ENCODE measurements at regions not wholly inside any gene's neighbourhood (a gene's known extent, or its start where the extent isn't known, plus 50 kb on each side); places are given as distances from the start of the nearest gene placed in this dataset.

GRCh38 chr1:17920881-17921640 lies 165.9 kb downstream of the ACTL8 start:
- Histone ChIP-seq H3K23ac (ENCODE audit: low read depth, low read length, poor library complexity) (no peak overlapping the region), H2BK5ac (ENCODE audit: low read length) (no peak overlapping the region), H4K91ac (ENCODE audit: low read depth, low read length, poor library complexity) (no peak overlapping the region), H2BK15ac (ENCODE audit: low read length) (no peak overlapping the region), H2BK120ac (ENCODE audit: low read depth, low read length) (no peak overlapping the region), H2AK5ac (ENCODE audit: low read depth, low read length) (no peak overlapping the region), H3K9ac (ENCODE audit: low read depth, low read length, poor library complexity) (no peak overlapping the region), H3K4me3 (ENCODE audit: low read length in 2 of 2) (no peak overlapping the region), H3K27ac (replicated peaks; ENCODE audit: low read length) (no peak overlapping the region), H3K4me2 (ENCODE audit: insufficient read depth, low read length, poor library complexity, severe bottlenecking) (no peak overlapping the region), H2BK12ac (ENCODE audit: low read length) (no peak overlapping the region), H3K79me1 (ENCODE audit: low read depth, low read length) (no peaks in the 10 kb centered on the region), H2AFZ (ENCODE audit: low read length) (no peak overlapping the region), H3K18ac (ENCODE audit: low read length) (no peak overlapping the region), H3K36me3 (replicated peaks in 1 of 2; ENCODE audit: control insufficient read depth in 2 of 2, insufficient read depth in 2 of 2, low read length in 2 of 2) (no peaks in the 10 kb centered on the region), H4K8ac (ENCODE audit: low read depth, low read length) (no peak overlapping the region), H3K9me3 (replicated peaks in 1 of 2; ENCODE audit: control insufficient read depth in 2 of 2, insufficient read depth in 1 of 2, low read depth in 1 of 2, low read length in 2 of 2) (no peaks in the 10 kb centered on the region), H3K4ac (ENCODE audit: low read length) (no peak overlapping the region), H3K27me3 (ENCODE audit: control insufficient read depth in 3 of 3, insufficient read depth in 3 of 3, low read depth in 1 of 3, low read length in 3 of 3) (peaks cover 0 to 2% (median 0%) of the 10 kb centered on the region in 3 experiments), H3K4me1 (ENCODE audit: control insufficient read depth in 2 of 2, insufficient read depth in 1 of 2, low read depth in 1 of 2, low read length in 2 of 2) (no peaks in the 10 kb centered on the region), H3K14ac (ENCODE audit: low read length) (no peak overlapping the region)
- no CpG with 5 or more reads among the region's 9 CpGs for WGBS, 2 donors (ENCODE audit: extremely low coverage in 2 of 2, insufficient read length in 2 of 2, insufficient replicate concordance in 1 of 2)
- no peak for DNase-seq (ENCODE audit: low spot score)

DNA sequence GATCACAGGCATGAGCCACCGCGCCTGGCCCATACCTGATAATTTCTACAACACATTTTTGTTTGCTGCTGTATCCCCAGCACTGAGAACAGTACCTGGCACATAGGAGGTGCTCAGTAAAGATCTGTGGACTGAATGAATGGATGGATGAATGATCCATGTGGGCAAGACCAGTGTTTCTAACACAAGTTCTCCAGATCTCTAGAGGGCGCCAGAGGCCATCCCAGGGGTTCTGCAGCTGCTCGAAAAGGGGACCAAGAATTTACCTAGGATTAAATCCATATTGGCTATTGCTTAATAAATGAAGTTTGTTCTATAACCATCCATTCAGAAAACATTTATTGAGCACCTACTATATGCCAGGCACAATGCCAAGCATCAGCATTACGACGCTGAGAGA lies 167.7 kb downstream of the ACTL8 start:
- Histone ChIP-seq H3K9me3 (replicated peaks in 1 of 2; ENCODE audit: control insufficient read depth in 2 of 2, insufficient read depth in 1 of 2, low read depth in 1 of 2, low read length in 2 of 2) (no peaks in the 10 kb centered on the region), H2AK5ac (ENCODE audit: low read depth, low read length) (no peak overlapping the region), H3K4ac (ENCODE audit: low read length) (no peak overlapping the region), H3K18ac (ENCODE audit: low read length) (no peak overlapping the region), H2BK15ac (ENCODE audit: low read length) (no peak overlapping the region), H3K4me2 (ENCODE audit: insufficient read depth, low read length, poor library complexity, severe bottlenecking) (no peak overlapping the region), H3K4me3 (ENCODE audit: low read length in 2 of 2) (no peak overlapping the region), H3K79me1 (ENCODE audit: low read depth, low read length) (no peaks in the 10 kb centered on the region), H3K36me3 (replicated peaks in 1 of 2; ENCODE audit: control insufficient read depth in 2 of 2, insufficient read depth in 2 of 2, low read length in 2 of 2) (no peaks in the 10 kb centered on the region), H3K23ac (ENCODE audit: low read depth, low read length, poor library complexity) (no peak overlapping the region), H2AFZ (ENCODE audit: low read length) (no peak overlapping the region), H3K27me3 (ENCODE audit: control insufficient read depth in 3 of 3, insufficient read depth in 3 of 3, low read depth in 1 of 3, low read length in 3 of 3) (no peaks in the 10 kb centered on the region), H2BK120ac (ENCODE audit: low read depth, low read length) (no peak overlapping the region), H4K91ac (ENCODE audit: low read depth, low read length, poor library complexity) (no peak overlapping the region), H4K8ac (ENCODE audit: low read depth, low read length) (no peak overlapping the region), H3K9ac (ENCODE audit: low read depth, low read length, poor library complexity) (no peak overlapping the region), H2BK12ac (ENCODE audit: low read length) (no peak overlapping the region), H3K4me1 (ENCODE audit: control insufficient read depth in 2 of 2, insufficient read depth in 1 of 2, low read depth in 1 of 2, low read length in 2 of 2) (no peaks in the 10 kb centered on the region), H3K27ac (replicated peaks; ENCODE audit: low read length) (no peak overlapping the region), H3K14ac (ENCODE audit: low read length) (no peak overlapping the region), H2BK5ac (ENCODE audit: low read length) (no peak overlapping the region)
- DNase-seq (ENCODE audit: low spot score): peak; percentile 57
- WGBS, 2 donors (ENCODE audit: extremely low coverage in 2 of 2, insufficient read length in 2 of 2, insufficient replicate concordance in 1 of 2): no CpG with 5 or more reads among the region's 6 CpGs

- H2BK120ac ChIP-seq (ENCODE audit: low read depth, low read length): no peak overlapping the region
- no peak overlapping the region for H3K23ac ChIP-seq (ENCODE audit: low read depth, low read length, poor library complexity)
- no peak overlapping the region for H2BK12ac ChIP-seq (ENCODE audit: low read length)
- H3K79me1 ChIP-seq (ENCODE audit: low read depth, low read length): no peaks in the 10 kb centered on the region
- no peak overlapping the region for H4K8ac ChIP-seq (ENCODE audit: low read depth, low read length)
- H3K9me3 ChIP-seq (replicated peaks in 1 of 2; ENCODE audit: control insufficient read depth in 2 of 2, insufficient read depth in 1 of 2, low read depth in 1 of 2, low read length in 2 of 2): no peaks in the 10 kb centered on the region
- no peak overlapping the region for H3K4me2 ChIP-seq (ENCODE audit: insufficient read depth, low read length, poor library complexity, severe bottlenecking)
- no peak overlapping the region for H2BK5ac ChIP-seq (ENCODE audit: low read length)
- DNase-seq (ENCODE audit: low spot score): no peak
- H3K27ac ChIP-seq (replicated peaks; ENCODE audit: low read length): no peak overlapping the region
- H2BK15ac ChIP-seq (ENCODE audit: low read length): no peak overlapping the region
- H3K14ac ChIP-seq (ENCODE audit: low read length): no peak overlapping the region
- H2AFZ ChIP-seq (ENCODE audit: low read length): no peak overlapping the region
- H3K4me1 ChIP-seq (ENCODE audit: control insufficient read depth in 2 of 2, insufficient read depth in 1 of 2, low read depth in 1 of 2, low read length in 2 of 2): no peaks in the 10 kb centered on the region
- H3K27me3 ChIP-seq (ENCODE audit: control insufficient read depth in 3 of 3, insufficient read depth in 3 of 3, low read depth in 1 of 3, low read length in 3 of 3): peaks cover 0 to 1% (median 0%) of the 10 kb centered on the region in 3 experiments
- H3K9ac ChIP-seq (ENCODE audit: low read depth, low read length, poor library complexity): no peak overlapping the region
- no peak overlapping the region for H2AK5ac ChIP-seq (ENCODE audit: low read depth, low read length)
- no peak overlapping the region for H3K4ac ChIP-seq (ENCODE audit: low read length)
- no peak overlapping the region for H4K91ac ChIP-seq (ENCODE audit: low read depth, low read length, poor library complexity)
- no peak overlapping the region for H3K4me3 ChIP-seq (ENCODE audit: low read length in 2 of 2)
- WGBS, 2 donors (ENCODE audit: extremely low coverage in 2 of 2, insufficient read length in 2 of 2, insufficient replicate concordance in 1 of 2): no CpG with 5 or more reads among the region's 4 CpGs
- no peak overlapping the region for H3K18ac ChIP-seq (ENCODE audit: low read length)
- no peaks in the 10 kb centered on the region for H3K36me3 ChIP-seq (replicated peaks in 1 of 2; ENCODE audit: control insufficient read depth in 2 of 2, insufficient read depth in 2 of 2, low read length in 2 of 2)
These were observed 168.5 kb downstream of the ACTL8 start for GRCh38 chr1:17923666-17924065.

DNA sequence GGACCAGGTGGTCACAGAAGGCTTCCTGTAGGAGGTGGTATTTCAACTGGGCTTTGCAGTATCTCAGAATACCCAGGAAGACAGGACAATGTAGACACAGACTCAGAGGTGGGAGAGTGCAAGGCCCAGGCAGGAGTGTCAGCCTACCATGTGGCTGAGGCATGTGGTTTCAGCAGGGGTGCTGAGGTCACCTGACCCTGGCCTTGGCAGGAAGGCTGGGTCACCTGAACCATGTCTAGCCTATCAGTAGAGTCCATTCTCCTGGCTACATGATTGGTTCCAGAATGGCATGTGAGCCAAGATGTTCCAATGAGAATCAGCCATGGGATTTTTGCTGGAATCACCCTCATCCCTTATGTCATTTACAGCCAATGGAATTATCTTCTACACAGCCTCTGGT lies 169.4 kb downstream of the ACTL8 start:
- H3K27ac ChIP-seq (replicated peaks; ENCODE audit: low read length): no peak overlapping the region
- H4K91ac ChIP-seq (ENCODE audit: low read depth, low read length, poor library complexity): no peak overlapping the region
- H2BK15ac ChIP-seq (ENCODE audit: low read length): no peak overlapping the region
- no peaks in the 10 kb centered on the region for H3K36me3 ChIP-seq (replicated peaks in 1 of 2; ENCODE audit: control insufficient read depth in 2 of 2, insufficient read depth in 2 of 2, low read length in 2 of 2)
- H3K4me2 ChIP-seq (ENCODE audit: insufficient read depth, low read length, poor library complexity, severe bottlenecking): no peak overlapping the region
- no peak for DNase-seq (ENCODE audit: low spot score)
- no peaks in the 10 kb centered on the region for H3K79me1 ChIP-seq (ENCODE audit: low read depth, low read length)
- no peak overlapping the region for H3K23ac ChIP-seq (ENCODE audit: low read depth, low read length, poor library complexity)
- no peak overlapping the region for H3K18ac ChIP-seq (ENCODE audit: low read length)
- no peaks in the 10 kb centered on the region for H3K4me1 ChIP-seq (ENCODE audit: control insufficient read depth in 2 of 2, insufficient read depth in 1 of 2, low read depth in 1 of 2, low read length in 2 of 2)
- H3K4me3 ChIP-seq (ENCODE audit: low read length in 2 of 2): no peak overlapping the region
- no peak overlapping the region for H3K4ac ChIP-seq (ENCODE audit: low read length)
- H3K9me3 ChIP-seq (replicated peaks in 1 of 2; ENCODE audit: control insufficient read depth in 2 of 2, insufficient read depth in 1 of 2, low read depth in 1 of 2, low read length in 2 of 2): no peaks in the 10 kb centered on the region
- H3K14ac ChIP-seq (ENCODE audit: low read length): no peak overlapping the region
- no peak overlapping the region for H2BK12ac ChIP-seq (ENCODE audit: low read length)
- no peak overlapping the region for H2BK120ac ChIP-seq (ENCODE audit: low read depth, low read length)
- no peak overlapping the region for H4K8ac ChIP-seq (ENCODE audit: low read depth, low read length)
- peaks cover 0 to 4% (median 0%) of the 10 kb centered on the region in 3 experiments for H3K27me3 ChIP-seq (ENCODE audit: control insufficient read depth in 3 of 3, insufficient read depth in 3 of 3, low read depth in 1 of 3, low read length in 3 of 3)
- no peak overlapping the region for H2BK5ac ChIP-seq (ENCODE audit: low read length)
- no peak overlapping the region for H2AK5ac ChIP-seq (ENCODE audit: low read depth, low read length)
- no peak overlapping the region for H3K9ac ChIP-seq (ENCODE audit: low read depth, low read length, poor library complexity)
- H2AFZ ChIP-seq (ENCODE audit: low read length): no peak overlapping the region
